Activated T-cell treated with anti-CD3 and anti-CD28 coated beads for 48 hours (primary cell): ENCODE measurements at regions not wholly inside any gene's neighbourhood (a gene's known extent, or its start where the extent isn't known, plus 50 kb on each side); places are given as distances from the start of the nearest gene placed in this dataset.

Experiments
- DNase-seq: peaks from one replicate; pipeline ENCODE4 v3.0.0-alpha.2; 2020; ENCODE audit warnings: low read depth

GRCh38 chr2:4844881-4845280 is 847.3 kb upstream of the SOX11 start:
- no peak for DNase-seq

GRCh38 chr2:4862031-4862430 is 830.2 kb upstream of the SOX11 start:
- no peak for DNase-seq

GRCh38 chr2:4866198-4866597 is 826.0 kb upstream of the SOX11 start:
- no peak for DNase-seq

GRCh38 chr2:4868466-4868865 is 823.7 kb upstream of the SOX11 start:
- DNase-seq: no peak

GRCh38 chr2:4869154-4869553 is 823.0 kb upstream of the SOX11 start:
- DNase-seq: no peak

GRCh38 chr2:4873364-4873763 is 818.8 kb upstream of the SOX11 start:
- no peak for DNase-seq

GRCh38 chr2:4873876-4874593 is 818.1 kb upstream of the SOX11 start:
- DNase-seq: no peak

GRCh38 chr2:4882421-4882820 is 809.8 kb upstream of the SOX11 start:
- DNase-seq: no peak

GRCh38 chr2:4882941-4883340 is 809.2 kb upstream of the SOX11 start:
- no peak for DNase-seq

GRCh38 chr2:4883375-4883774 is 808.8 kb upstream of the SOX11 start:
- no peak for DNase-seq

- no peak for DNase-seq
These were observed 808.0 kb upstream of the SOX11 start for GRCh38 chr2:4884117-4884571.

GRCh38 chr2:4891394-4891793 is 800.8 kb upstream of the SOX11 start:
- no peak for DNase-seq

- no peak for DNase-seq
These were observed 796.8 kb upstream of the SOX11 start for GRCh38 chr2:4895371-4895770.

- no peak for DNase-seq
These were observed 793.5 kb upstream of the SOX11 start for GRCh38 chr2:4898706-4899105.

- no peak for DNase-seq
These were observed 791.9 kb upstream of the SOX11 start for GRCh38 chr2:4900242-4900641.

GRCh38 chr2:4900861-4901770 is 791.1 kb upstream of the SOX11 start:
- no peak for DNase-seq

GRCh38 chr2:4903656-4904348 is 788.4 kb upstream of the SOX11 start:
- DNase-seq: no peak

GRCh38 chr2:4908461-4908860 is 783.7 kb upstream of the SOX11 start:
- DNase-seq: no peak

GRCh38 chr2:4909346-4910009 is 782.7 kb upstream of the SOX11 start:
- no peak for DNase-seq

GRCh38 chr2:4914036-4914435 is 778.1 kb upstream of the SOX11 start:
- DNase-seq: no peak

- DNase-seq: no peak
These were observed 777.6 kb upstream of the SOX11 start for GRCh38 chr2:4914551-4914950.

- no peak for DNase-seq
These were observed 776.8 kb upstream of the SOX11 start for GRCh38 chr2:4915357-4915756.
